Fibroblast of mammary gland (primary cell): ENCODE measurements at regions not wholly inside any gene's neighbourhood (a gene's known extent, or its start where the extent isn't known, plus 50 kb on each side); places are given as distances from the start of the nearest gene placed in this dataset.

Experiments
- DNase-seq: peaks from one replicate; pipeline ENCODE4 v3.0.0-alpha.2; 2010; ENCODE audit warnings: low read depth
- H3K4me3 ChIP-seq: 2 replicates; pipeline ENCODE4 v1.5.1; 2011; ENCODE audit warnings: low read depth, mild to moderate bottlenecking, low read length, moderate library complexity; ENCODE audit not compliant: control insufficient read depth
- TF ChIP-seq, protein P1 (sequence below): conservative IDR thresholded peaks from 2 replicates; pipeline ENCODE4 v1.5.1; 2011; ENCODE audit warnings: low read depth, low read length, inconsistent platforms; ENCODE audit not compliant: control insufficient read depth, insufficient read depth

GRCh38 chr3:67998281-67998680, 343.9 kb upstream of the SUCLG2 start:
- no peak overlapping the region for H3K4me3 ChIP-seq
- no peak for DNase-seq
- TF ChIP-seq, protein P1, sequence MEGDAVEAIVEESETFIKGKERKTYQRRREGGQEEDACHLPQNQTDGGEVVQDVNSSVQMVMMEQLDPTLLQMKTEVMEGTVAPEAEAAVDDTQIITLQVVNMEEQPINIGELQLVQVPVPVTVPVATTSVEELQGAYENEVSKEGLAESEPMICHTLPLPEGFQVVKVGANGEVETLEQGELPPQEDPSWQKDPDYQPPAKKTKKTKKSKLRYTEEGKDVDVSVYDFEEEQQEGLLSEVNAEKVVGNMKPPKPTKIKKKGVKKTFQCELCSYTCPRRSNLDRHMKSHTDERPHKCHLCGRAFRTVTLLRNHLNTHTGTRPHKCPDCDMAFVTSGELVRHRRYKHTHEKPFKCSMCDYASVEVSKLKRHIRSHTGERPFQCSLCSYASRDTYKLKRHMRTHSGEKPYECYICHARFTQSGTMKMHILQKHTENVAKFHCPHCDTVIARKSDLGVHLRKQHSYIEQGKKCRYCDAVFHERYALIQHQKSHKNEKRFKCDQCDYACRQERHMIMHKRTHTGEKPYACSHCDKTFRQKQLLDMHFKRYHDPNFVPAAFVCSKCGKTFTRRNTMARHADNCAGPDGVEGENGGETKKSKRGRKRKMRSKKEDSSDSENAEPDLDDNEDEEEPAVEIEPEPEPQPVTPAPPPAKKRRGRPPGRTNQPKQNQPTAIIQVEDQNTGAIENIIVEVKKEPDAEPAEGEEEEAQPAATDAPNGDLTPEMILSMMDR, result no peak

GRCh38 chr3:67995206-67995605, 340.8 kb upstream of the SUCLG2 start:
- no peak overlapping the region for H3K4me3 ChIP-seq
- no peak for DNase-seq
- TF ChIP-seq, protein P1, result no peak

GRCh38 chr3:67986706-67987105, 332.3 kb upstream of the SUCLG2 start:
- no peak for DNase-seq
- H3K4me3 ChIP-seq, result no peak overlapping the region
- TF ChIP-seq, protein P1, result no peak

DNA sequence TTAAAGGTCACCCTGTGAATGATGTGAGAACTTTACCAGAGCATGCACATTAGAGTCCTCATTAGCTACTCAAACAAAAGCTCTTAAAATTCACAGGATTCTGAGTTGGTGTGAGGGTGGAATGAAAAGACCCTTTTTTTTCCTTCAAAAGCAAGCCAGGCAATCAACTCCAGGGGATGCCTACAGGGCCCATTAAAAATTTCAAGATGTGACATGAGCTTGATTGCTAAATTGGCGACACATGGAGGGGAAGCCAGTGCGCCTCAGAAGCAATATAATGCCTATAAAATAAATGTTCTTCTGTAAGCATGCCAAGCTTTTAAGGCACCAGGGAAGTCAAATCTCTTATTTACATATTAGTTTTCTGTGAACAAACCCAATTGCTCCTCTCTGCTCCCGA, 328.8 kb upstream of the SUCLG2 start:
- H3K4me3 ChIP-seq, result no peak overlapping the region
- TF ChIP-seq, protein P1, result no peak
- DNase-seq, result no peak

- no peak for DNase-seq
- no peak overlapping the region for H3K4me3 ChIP-seq
- TF ChIP-seq, protein P1, result no peak
These were observed 326.7 kb upstream of the SUCLG2 start for GRCh38 chr3:67981077-67981476.

GRCh38 chr3:67979342-67979741, 324.9 kb upstream of the SUCLG2 start:
- TF ChIP-seq, protein P1, result no peak
- H3K4me3 ChIP-seq, result no peak overlapping the region
- no peak for DNase-seq

GRCh38 chr3:67977762-67978161, 323.4 kb upstream of the SUCLG2 start:
- TF ChIP-seq, protein P1, result no peak
- H3K4me3 ChIP-seq, result no peak overlapping the region
- no peak for DNase-seq
